ENCODE measurements at regions not wholly inside any gene's neighbourhood (a gene's known extent, or its start where the extent isn't known, plus 50 kb on each side); places are given as distances from the start of the nearest gene placed in this dataset.

- no peak for DNase-seq
Observed at GRCh38 chr18:78126536-78126935, 853.1 kb upstream of the SALL3 start.

- no peak for DNase-seq
Observed at GRCh38 chr18:78127041-78127440, 852.6 kb upstream of the SALL3 start.

GRCh38 chr18:78128004-78128403 lies 851.6 kb upstream of the SALL3 start:
- no peak for DNase-seq

GRCh38 chr18:78129260-78129659 lies 850.4 kb upstream of the SALL3 start:
- DNase-seq, result no peak

- no peak for DNase-seq
Observed at GRCh38 chr18:78130232-78131195, 849.1 kb upstream of the SALL3 start.

GRCh38 chr18:78133729-78134128 lies 845.9 kb upstream of the SALL3 start:
- no peak for DNase-seq

GRCh38 chr18:78136986-78137385 lies 842.6 kb upstream of the SALL3 start:
- DNase-seq, result no peak

GRCh38 chr18:78138983-78139496 lies 840.6 kb upstream of the SALL3 start:
- no peak for DNase-seq

GRCh38 chr18:78140294-78140693 lies 839.3 kb upstream of the SALL3 start:
- DNase-seq, result no peak

- no peak for DNase-seq
Observed at GRCh38 chr18:78144669-78145068, 834.9 kb upstream of the SALL3 start.

- no peak for DNase-seq
Observed at GRCh38 chr18:78145096-78145495, 834.5 kb upstream of the SALL3 start.

- no peak for DNase-seq
Observed at GRCh38 chr18:78146136-78147085, 833.2 kb upstream of the SALL3 start.

GRCh38 chr18:78150590-78150989 lies 829.0 kb upstream of the SALL3 start:
- no peak for DNase-seq

GRCh38 chr18:78151234-78151633 lies 828.4 kb upstream of the SALL3 start:
- DNase-seq, result no peak

- DNase-seq, result no peak
Observed at GRCh38 chr18:78151948-78152725, 827.5 kb upstream of the SALL3 start.

- no peak for DNase-seq
Observed at GRCh38 chr18:78153362-78153761, 826.3 kb upstream of the SALL3 start.

GRCh38 chr18:78154444-78154843 lies 825.2 kb upstream of the SALL3 start:
- no peak for DNase-seq

GRCh38 chr18:78154853-78155252 lies 824.8 kb upstream of the SALL3 start:
- DNase-seq, result no peak

GRCh38 chr18:78156466-78156865 lies 823.2 kb upstream of the SALL3 start:
- no peak for DNase-seq

GRCh38 chr18:78158943-78159342 lies 820.7 kb upstream of the SALL3 start:
- DNase-seq, result no peak

GRCh38 chr18:78159397-78159796 lies 820.2 kb upstream of the SALL3 start:
- DNase-seq, result no peak

GRCh38 chr18:78160961-78161656 lies 818.5 kb upstream of the SALL3 start:
- no peak for DNase-seq
